ENCODE measurements at regions not wholly inside any gene's neighbourhood (a gene's known extent, or its start where the extent isn't known, plus 50 kb on each side); places are given as distances from the start of the nearest gene placed in this dataset.
"Not testable (repeated sequence)": the region's sequence is repeated elsewhere in the genome, so short reads cannot be mapped to it uniquely, and the experiment has no call there.

- DNase-seq (ENCODE audit: low spot score): peak; percentile 21
These were observed 208.3 kb upstream of the PCDH9 start for GRCh38 chr13:67438465-67438864.

GRCh38 chr13:67437244-67437643 lies 207.1 kb upstream of the PCDH9 start:
- no peak for DNase-seq (ENCODE audit: low spot score)

GRCh38 chr13:67421475-67421874 lies 191.3 kb upstream of the PCDH9 start:
- DNase-seq (ENCODE audit: low spot score): peak; percentile 16

- no peak for DNase-seq (ENCODE audit: low spot score)
These were observed 186.2 kb upstream of the PCDH9 start for GRCh38 chr13:67416047-67416925.

GRCh38 chr13:67410645-67411044 lies 180.5 kb upstream of the PCDH9 start:
- no peak for DNase-seq (ENCODE audit: low spot score)

GRCh38 chr13:67408798-67409197 lies 178.7 kb upstream of the PCDH9 start:
- peak; percentile 51 for DNase-seq (ENCODE audit: low spot score)

- no peak for DNase-seq (ENCODE audit: low spot score)
These were observed 172.4 kb upstream of the PCDH9 start for GRCh38 chr13:67402546-67402945.

GRCh38 chr13:67395577-67395976 lies 165.4 kb upstream of the PCDH9 start:
- no peak for DNase-seq (ENCODE audit: low spot score)

GRCh38 chr13:67392014-67392413 lies 161.9 kb upstream of the PCDH9 start:
- no peak for DNase-seq (ENCODE audit: low spot score)

- DNase-seq (ENCODE audit: low spot score): no peak
These were observed 160.4 kb upstream of the PCDH9 start for GRCh38 chr13:67390462-67391086.

- no peak for DNase-seq (ENCODE audit: low spot score)
These were observed 159.0 kb upstream of the PCDH9 start for GRCh38 chr13:67389171-67389570.

GRCh38 chr13:67383109-67383757 lies 153.1 kb upstream of the PCDH9 start:
- DNase-seq (ENCODE audit: low spot score): not testable (repeated sequence)

- no peak for DNase-seq (ENCODE audit: low spot score)
These were observed 147.8 kb upstream of the PCDH9 start for GRCh38 chr13:67377919-67378318.

GRCh38 chr13:67374391-67374790 lies 144.3 kb upstream of the PCDH9 start:
- DNase-seq (ENCODE audit: low spot score): no peak

- no peak for DNase-seq (ENCODE audit: low spot score)
These were observed 142.8 kb upstream of the PCDH9 start for GRCh38 chr13:67372868-67373464.

- DNase-seq (ENCODE audit: low spot score): no peak
These were observed 139.9 kb upstream of the PCDH9 start for GRCh38 chr13:67369895-67370660.

GRCh38 chr13:67367399-67367798 lies 137.3 kb upstream of the PCDH9 start:
- DNase-seq (ENCODE audit: low spot score): no peak

- DNase-seq (ENCODE audit: low spot score): no peak
These were observed 136.4 kb upstream of the PCDH9 start for GRCh38 chr13:67366533-67366932.

GRCh38 chr13:67355812-67356476 lies 125.8 kb upstream of the PCDH9 start:
- DNase-seq (ENCODE audit: low spot score): no peak

- no peak for DNase-seq (ENCODE audit: low spot score)
These were observed 123.8 kb upstream of the PCDH9 start for GRCh38 chr13:67353941-67354340.

- no peak for DNase-seq (ENCODE audit: low spot score)
These were observed 122.9 kb upstream of the PCDH9 start for GRCh38 chr13:67353031-67353430.
